AG09319 (cell line): ENCODE measurements at regions not wholly inside any gene's neighbourhood (a gene's known extent, or its start where the extent isn't known, plus 50 kb on each side); places are given as distances from the start of the nearest gene placed in this dataset.

ENCODE experiments used
- DNase-seq: peaks from one replicate; pipeline ENCODE4 v3.0.0-alpha.2; 2010; ENCODE audit warnings: low read depth; ENCODE audit errors: extremely low read depth
- CTCF ChIP-seq: IDR thresholded peaks from 2 replicates; pipeline ENCODE4 v1.5.1; 2011; ENCODE audit warnings: low read depth, mild to moderate bottlenecking, inconsistent platforms, low read length, moderate library complexity

- TF ChIP-seq CTCF = no peak
- no peak for DNase-seq
Measured at GRCh38 chr13:93173654-93174053, 53.0 kb upstream of the GPC6 start.

- no peak for TF ChIP-seq CTCF
Measured at GRCh38 chr13:93174260-93174659, 52.3 kb upstream of the GPC6 start.

More at GRCh38 chr13:93174260-93174659, 52.3 kb upstream of the GPC6 start:
- DNase-seq = no peak
